ENCODE measurements at regions not wholly inside any gene's neighbourhood (a gene's known extent, or its start where the extent isn't known, plus 50 kb on each side); places are given as distances from the start of the nearest gene placed in this dataset.

- Histone ChIP-seq H3K4me1 (peaks cover 6 to 29% (median 17%) of the 10 kb centered on the region in 4 donors), H3K27ac (no peak overlapping the region), H3K4me3 (no peak overlapping the region), H3K9me3 (no peaks in the 10 kb centered on the region), H3K27me3 (peaks cover 0 to 17% (median 0%) of the 10 kb centered on the region in 3 donors), H3K36me3 (no peaks in the 10 kb centered on the region)
- intact Hi-C loops (cut with DNase I; ENCODE audit: low total_unique reads) = no loop called here
- 84 to 92% (median 88%) methylated on average over 8 of the region's 8 CpGs for WGBS, 5 donors
- DNase-seq = no peak
- TF ChIP-seq POLR2AphosphoS5 (IDR thresholded peaks at IDR 0.05) (no peak), CTCF (IDR thresholded peaks at IDR 0.05) (no peak), EP300 (IDR thresholded peaks at IDR 0.05) (no peak), POLR2A (IDR thresholded peaks at IDR 0.05) (no peak)
These were observed 130.5 kb downstream of the MRPL14 start for GRCh38 chr6:43996618-43997344.

DNA sequence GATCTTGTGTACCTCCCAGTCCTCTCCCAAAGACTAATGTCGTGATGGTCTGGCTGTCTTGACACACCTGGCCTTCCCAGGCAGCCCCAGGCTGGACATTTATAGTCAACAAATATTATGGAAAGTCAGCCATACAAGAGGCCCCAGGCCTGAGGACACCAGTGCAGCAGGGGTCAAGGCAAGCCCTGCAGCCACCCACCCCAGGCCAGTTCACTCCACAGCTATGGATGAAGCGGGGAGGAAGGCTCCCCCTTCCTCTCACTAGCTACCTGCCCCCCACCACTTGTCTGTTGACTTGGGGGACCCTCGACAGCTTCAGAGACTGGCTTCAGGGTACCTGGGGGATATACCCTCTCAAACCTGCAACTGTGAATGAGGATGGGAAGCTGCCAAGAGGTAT lies 132.1 kb downstream of the MRPL14 start:
- H3K4me1 ChIP-seq = peaks cover 19 to 38% (median 29%) of the 10 kb centered on the region in 4 donors
- H3K36me3 ChIP-seq = no peaks in the 10 kb centered on the region
- 86 to 97% (median 95%) methylated on average over 1 to 3 of the region's 3 CpGs for WGBS, 5 donors
- no peak for TF ChIP-seq POLR2AphosphoS5 (IDR thresholded peaks at IDR 0.05)
- no peak for TF ChIP-seq CTCF (IDR thresholded peaks at IDR 0.05)
- TF ChIP-seq EP300 (IDR thresholded peaks at IDR 0.05) = no peak
- no peak for TF ChIP-seq POLR2A (IDR thresholded peaks at IDR 0.05)
- H3K4me3 ChIP-seq = no peak overlapping the region
- H3K9me3 ChIP-seq = no peaks in the 10 kb centered on the region
- intact Hi-C loops (cut with DNase I; ENCODE audit: low total_unique reads) = no loop called here
- H3K27ac ChIP-seq = no peak overlapping the region
- peaks cover 0 to under 1% (median 0%) of the 10 kb centered on the region in 3 donors for H3K27me3 ChIP-seq
- no peak for DNase-seq

GRCh38 chr6:43993881-43994523 lies 133.2 kb downstream of the MRPL14 start:
- Histone ChIP-seq H3K27ac (no peak overlapping the region), H3K36me3 (no peaks in the 10 kb centered on the region), H3K27me3 (no peaks in the 10 kb centered on the region), H3K4me1 (peaks cover 19 to 39% (median 33%) of the 10 kb centered on the region in 4 donors), H3K9me3 (no peaks in the 10 kb centered on the region), H3K4me3 (no peak overlapping the region)
- 49 to 68% (median 60%) methylated on average over 5 of the region's 5 CpGs for WGBS, 5 donors
- intact Hi-C loops (cut with DNase I; ENCODE audit: low total_unique reads) = no loop called here
- TF ChIP-seq POLR2AphosphoS5 (IDR thresholded peaks at IDR 0.05) (no peak), POLR2A (IDR thresholded peaks at IDR 0.05) (no peak), CTCF (IDR thresholded peaks at IDR 0.05) (no peak), EP300 (IDR thresholded peaks at IDR 0.05) (no peak)
- DNase-seq = no peak

DNA sequence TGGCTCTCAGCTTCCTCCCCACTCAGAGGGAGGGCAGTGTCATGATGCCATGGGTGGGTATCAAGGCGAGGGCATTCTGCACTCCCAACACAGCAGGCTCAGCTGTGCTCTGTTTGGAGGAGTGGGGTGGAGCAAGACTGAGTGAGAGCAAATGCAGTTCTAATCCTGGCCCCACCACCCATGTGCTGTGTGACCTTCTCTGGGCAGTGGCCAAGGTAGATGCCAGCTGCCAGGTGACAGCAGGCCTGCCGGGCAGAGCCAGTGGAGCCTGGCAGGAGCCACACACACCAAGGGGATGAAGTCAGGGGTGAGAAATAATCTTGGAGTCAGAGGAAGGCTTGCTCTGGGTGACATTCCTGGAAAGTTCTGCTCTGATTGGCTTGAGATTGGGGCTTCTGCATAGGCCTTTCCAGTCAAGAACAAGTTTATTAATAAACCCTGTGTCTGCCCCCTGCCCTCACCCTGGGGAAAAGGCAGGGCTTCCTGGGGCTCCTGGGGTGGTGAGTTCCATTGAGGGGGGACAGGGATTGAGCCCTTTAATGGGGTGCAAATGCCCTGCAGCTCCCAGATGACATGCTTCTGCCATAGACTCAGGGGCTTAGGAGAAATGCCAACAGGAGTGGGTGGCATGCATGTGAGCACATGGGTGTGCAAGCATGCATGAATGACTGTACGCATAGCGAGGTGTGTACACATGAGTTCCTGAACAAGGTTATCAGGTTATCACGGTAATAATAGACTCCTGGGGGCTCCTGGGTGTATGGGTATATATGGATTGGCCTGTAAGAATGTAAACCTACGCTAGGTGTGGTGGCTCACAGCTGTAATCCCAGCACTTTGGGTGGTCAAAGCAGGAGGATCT lies 134.2 kb downstream of the MRPL14 start:
- TF ChIP-seq POLR2AphosphoS5 (IDR thresholded peaks at IDR 0.05) (no peak), CTCF (IDR thresholded peaks at IDR 0.05) (no peak), EP300 (IDR thresholded peaks at IDR 0.05) (no peak), POLR2A (IDR thresholded peaks at IDR 0.05) (no peak)
- WGBS, 5 donors = 38 to 56% (median 41%) methylated on average over 6 of the region's 6 CpGs
- DNase-seq = peak; percentile 69 to 83
- intact Hi-C loops (cut with DNase I; ENCODE audit: low total_unique reads) = no loop called here
- Histone ChIP-seq H3K27ac (no peak overlapping the region), H3K4me3 (no peak overlapping the region), H3K4me1 (peaks cover 19 to 39% (median 33%) of the 10 kb centered on the region in 4 donors), H3K27me3 (no peaks in the 10 kb centered on the region), H3K9me3 (no peaks in the 10 kb centered on the region), H3K36me3 (no peaks in the 10 kb centered on the region)
